ENCODE measurements at regions not wholly inside any gene's neighbourhood (a gene's known extent, or its start where the extent isn't known, plus 50 kb on each side); places are given as distances from the start of the nearest gene placed in this dataset.

GRCh38 chr18:66734451-66734850, 130.6 kb upstream of the CDH19 start:
- Histone ChIP-seq H3K4me3 (ENCODE audit: insufficient read depth, low read length) (no peak overlapping the region), H3K27me3 (ENCODE audit: insufficient read depth, low read length) (no peaks in the 10 kb centered on the region), H2AFZ (ENCODE audit: low read length) (no peak overlapping the region), H3K79me2 (ENCODE audit: insufficient read depth, low read length) (no peaks in the 10 kb centered on the region), H3K9me3 (ENCODE audit: low read depth, low read length) (no peaks in the 10 kb centered on the region), H3K27ac (ENCODE audit: low read depth, low read length) (no peak overlapping the region), H3K4me2 (ENCODE audit: insufficient read depth, low read length) (no peak overlapping the region), H3K4me1 (ENCODE audit: insufficient read depth, low read length) (no peaks in the 10 kb centered on the region), H3K36me3 (ENCODE audit: insufficient read depth, low read length) (no peaks in the 10 kb centered on the region), H4K20me1 (ENCODE audit: insufficient read depth, low read length) (no peaks in the 10 kb centered on the region)
- no peak for DNase-seq (ENCODE audit: insufficient read length, low spot score, missing footprints)
- no peak for TF ChIP-seq CTCF (IDR thresholded peaks at IDR 0.05; ENCODE audit: extremely low read depth, low read depth, low read length)

DNA sequence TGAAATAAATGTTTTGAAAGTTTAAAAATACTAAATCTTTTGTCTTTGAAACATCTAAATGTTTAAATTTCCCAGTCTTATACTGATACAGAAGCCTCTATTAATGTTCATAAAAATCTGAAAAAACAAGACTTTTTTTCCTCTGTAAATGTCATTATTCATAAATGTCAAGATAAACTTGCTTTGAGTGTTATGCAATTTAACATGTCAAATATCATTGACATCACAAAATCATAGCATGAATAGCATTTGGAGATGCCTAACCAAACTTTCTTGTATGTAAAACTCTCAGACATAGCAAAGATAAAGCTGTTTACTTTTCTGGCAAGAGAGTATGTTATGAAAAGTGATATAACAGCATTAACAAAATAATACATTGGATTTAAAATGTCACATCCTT, 128.0 kb upstream of the CDH19 start:
- Histone ChIP-seq H3K36me3 (ENCODE audit: insufficient read depth, low read length) (no peaks in the 10 kb centered on the region), H3K79me2 (ENCODE audit: insufficient read depth, low read length) (no peaks in the 10 kb centered on the region), H4K20me1 (ENCODE audit: insufficient read depth, low read length) (no peaks in the 10 kb centered on the region), H3K4me3 (ENCODE audit: insufficient read depth, low read length) (no peak overlapping the region), H3K27me3 (ENCODE audit: insufficient read depth, low read length) (no peaks in the 10 kb centered on the region), H3K4me1 (ENCODE audit: insufficient read depth, low read length) (no peaks in the 10 kb centered on the region), H3K4me2 (ENCODE audit: insufficient read depth, low read length) (no peak overlapping the region), H3K9me3 (ENCODE audit: low read depth, low read length) (no peaks in the 10 kb centered on the region), H3K27ac (ENCODE audit: low read depth, low read length) (no peak overlapping the region), H2AFZ (ENCODE audit: low read length) (no peak overlapping the region)
- no peak for TF ChIP-seq CTCF (IDR thresholded peaks at IDR 0.05; ENCODE audit: extremely low read depth, low read depth, low read length)
- DNase-seq (ENCODE audit: insufficient read length, low spot score, missing footprints), result no peak

DNA sequence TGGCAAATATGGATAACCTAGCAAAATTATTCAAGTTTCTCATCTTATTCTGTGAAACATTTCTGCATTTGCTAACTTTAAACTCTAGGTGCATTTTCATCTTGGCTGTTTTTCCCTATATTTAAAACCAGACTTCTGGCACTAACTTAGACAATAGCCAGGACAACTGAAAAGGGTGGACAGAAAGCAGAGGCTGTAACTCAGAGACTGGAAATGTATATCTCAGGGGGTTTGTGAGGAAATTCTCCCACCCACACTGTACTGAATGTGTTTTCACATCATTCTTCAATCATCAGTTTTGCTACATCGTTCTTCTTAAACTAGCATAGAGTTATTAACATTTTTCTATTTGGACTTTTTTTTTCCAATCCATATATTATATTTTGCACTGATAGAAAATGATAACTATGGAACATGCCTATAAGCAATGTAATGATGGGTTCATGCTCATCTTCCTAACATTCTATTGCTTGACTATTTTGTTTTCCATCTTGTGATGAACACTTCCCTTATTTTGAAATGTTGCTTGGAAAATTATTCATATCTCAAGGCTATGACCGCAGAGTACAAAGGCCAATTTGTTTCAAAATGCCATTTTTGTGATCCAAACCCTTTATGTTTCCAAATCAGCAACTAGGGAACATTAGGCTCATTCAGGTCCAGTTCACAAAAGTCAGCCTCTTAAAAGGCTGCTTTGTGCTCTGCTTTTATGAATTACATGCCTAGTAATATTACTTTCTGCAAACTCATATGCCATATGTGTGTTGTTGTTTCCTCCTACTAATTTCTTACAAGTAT, 125.8 kb upstream of the CDH19 start:
- Histone ChIP-seq H3K4me2 (ENCODE audit: insufficient read depth, low read length) (no peak overlapping the region), H3K27me3 (ENCODE audit: insufficient read depth, low read length) (no peaks in the 10 kb centered on the region), H3K9me3 (ENCODE audit: low read depth, low read length) (no peaks in the 10 kb centered on the region), H3K27ac (ENCODE audit: low read depth, low read length) (no peak overlapping the region), H3K79me2 (ENCODE audit: insufficient read depth, low read length) (no peaks in the 10 kb centered on the region), H2AFZ (ENCODE audit: low read length) (no peak overlapping the region), H3K4me1 (ENCODE audit: insufficient read depth, low read length) (no peaks in the 10 kb centered on the region), H4K20me1 (ENCODE audit: insufficient read depth, low read length) (no peaks in the 10 kb centered on the region), H3K4me3 (ENCODE audit: insufficient read depth, low read length) (no peak overlapping the region), H3K36me3 (ENCODE audit: insufficient read depth, low read length) (no peaks in the 10 kb centered on the region)
- no peak for DNase-seq (ENCODE audit: insufficient read length, low spot score, missing footprints)
- TF ChIP-seq CTCF (IDR thresholded peaks at IDR 0.05; ENCODE audit: extremely low read depth, low read depth, low read length), result no peak

- Histone ChIP-seq H3K27me3 (ENCODE audit: insufficient read depth, low read length) (no peaks in the 10 kb centered on the region), H3K27ac (ENCODE audit: low read depth, low read length) (no peak overlapping the region), H3K9me3 (ENCODE audit: low read depth, low read length) (no peaks in the 10 kb centered on the region), H3K4me2 (ENCODE audit: insufficient read depth, low read length) (no peak overlapping the region), H3K36me3 (ENCODE audit: insufficient read depth, low read length) (no peaks in the 10 kb centered on the region), H3K4me3 (ENCODE audit: insufficient read depth, low read length) (no peak overlapping the region), H3K79me2 (ENCODE audit: insufficient read depth, low read length) (no peaks in the 10 kb centered on the region), H3K4me1 (ENCODE audit: insufficient read depth, low read length) (no peaks in the 10 kb centered on the region), H4K20me1 (ENCODE audit: insufficient read depth, low read length) (no peaks in the 10 kb centered on the region), H2AFZ (ENCODE audit: low read length) (no peak overlapping the region)
- TF ChIP-seq CTCF (IDR thresholded peaks at IDR 0.05; ENCODE audit: extremely low read depth, low read depth, low read length), result no peak
- DNase-seq (ENCODE audit: insufficient read length, low spot score, missing footprints), result no peak
Observed at GRCh38 chr18:66728951-66729350, 125.1 kb upstream of the CDH19 start.
